GM18861 (cell line): ENCODE measurements at regions not wholly inside any gene's neighbourhood (a gene's known extent, or its start where the extent isn't known, plus 50 kb on each side); places are given as distances from the start of the nearest gene placed in this dataset.

Experiments
- ATAC-seq: cut with Tn5 transposase; IDR thresholded peaks from one replicate; pipeline ENCODE4 v1.9.1; 2021; ENCODE audit not compliant: unreplicated experiment

DNA sequence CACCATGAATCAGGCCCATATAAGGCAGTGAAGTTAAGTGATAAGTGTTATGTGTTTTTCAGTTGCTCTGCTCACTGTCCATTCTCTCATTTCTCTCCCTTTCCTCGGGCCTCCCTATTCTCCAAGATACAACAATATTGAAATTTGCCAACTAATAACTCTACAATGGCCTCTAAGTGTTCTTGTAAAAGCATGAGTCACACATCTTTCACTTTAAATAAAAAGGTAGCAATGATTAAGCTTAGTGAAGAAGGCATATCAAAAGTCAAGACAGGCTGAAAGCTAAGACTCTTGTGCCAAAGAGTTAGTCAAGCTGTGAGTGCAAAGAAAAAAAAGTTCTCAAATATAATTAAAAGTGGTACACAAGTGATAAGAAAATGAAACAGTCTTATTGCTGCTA, 675.4 kb downstream of the OTOL1 start:
- no peak for ATAC-seq

DNA sequence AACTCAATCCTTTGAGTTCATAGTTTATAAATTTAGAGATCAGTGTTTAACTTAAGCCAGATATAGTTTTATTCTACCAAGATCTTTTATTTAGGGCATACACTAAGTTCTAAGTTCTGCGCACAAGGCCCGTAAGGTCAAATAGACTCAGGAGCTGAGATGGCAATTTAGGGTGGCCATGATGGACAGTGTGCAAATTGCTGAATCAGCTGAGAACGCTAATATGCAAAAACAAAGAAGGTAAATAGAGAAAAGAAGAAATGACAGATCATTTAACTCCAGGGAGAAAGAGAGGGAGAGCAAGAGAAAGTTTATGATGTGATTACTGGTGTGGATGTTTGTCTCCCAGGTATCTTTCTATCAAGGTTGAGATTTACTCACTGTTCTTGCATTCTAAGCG, 678.5 kb downstream of the OTOL1 start:
- ATAC-seq = no peak

DNA sequence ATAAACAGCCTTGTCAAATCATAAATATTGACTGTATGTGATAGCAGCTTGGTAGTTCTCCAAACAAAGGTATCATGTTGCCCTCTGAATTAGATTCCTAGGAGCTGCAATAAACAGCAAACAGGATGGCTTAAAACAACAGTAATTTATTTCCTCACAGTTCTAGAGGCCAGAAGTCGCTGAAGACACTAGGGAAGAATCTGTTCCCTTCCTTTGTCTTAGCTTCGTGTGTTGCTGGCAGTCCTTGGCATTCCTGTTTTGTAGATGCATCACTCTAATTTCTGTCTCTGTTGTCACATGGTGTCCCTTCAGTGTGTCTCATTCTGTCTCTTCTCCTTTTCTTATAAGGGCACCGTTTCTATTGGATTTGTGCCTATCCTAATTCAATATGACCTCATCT, 679.3 kb downstream of the OTOL1 start:
- ATAC-seq = no peak

DNA sequence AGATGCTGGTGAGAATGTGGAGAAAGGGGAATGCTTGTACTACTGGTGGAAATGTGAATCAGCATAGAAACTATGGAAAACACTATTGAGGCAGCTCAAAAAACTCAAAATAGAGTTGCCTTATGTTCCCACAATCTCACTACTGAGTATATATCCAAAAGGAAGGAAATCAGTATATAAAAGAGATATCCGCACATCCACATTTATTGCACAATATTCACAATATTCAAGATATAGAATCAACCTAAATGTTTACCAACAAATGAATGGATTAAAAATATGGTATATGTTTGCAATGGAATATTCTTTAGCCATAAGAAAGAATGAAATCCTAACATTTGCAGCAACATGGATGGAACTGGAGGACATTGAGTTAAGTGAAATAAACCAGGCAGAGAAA, 686.8 kb downstream of the OTOL1 start:
- ATAC-seq = no peak

DNA sequence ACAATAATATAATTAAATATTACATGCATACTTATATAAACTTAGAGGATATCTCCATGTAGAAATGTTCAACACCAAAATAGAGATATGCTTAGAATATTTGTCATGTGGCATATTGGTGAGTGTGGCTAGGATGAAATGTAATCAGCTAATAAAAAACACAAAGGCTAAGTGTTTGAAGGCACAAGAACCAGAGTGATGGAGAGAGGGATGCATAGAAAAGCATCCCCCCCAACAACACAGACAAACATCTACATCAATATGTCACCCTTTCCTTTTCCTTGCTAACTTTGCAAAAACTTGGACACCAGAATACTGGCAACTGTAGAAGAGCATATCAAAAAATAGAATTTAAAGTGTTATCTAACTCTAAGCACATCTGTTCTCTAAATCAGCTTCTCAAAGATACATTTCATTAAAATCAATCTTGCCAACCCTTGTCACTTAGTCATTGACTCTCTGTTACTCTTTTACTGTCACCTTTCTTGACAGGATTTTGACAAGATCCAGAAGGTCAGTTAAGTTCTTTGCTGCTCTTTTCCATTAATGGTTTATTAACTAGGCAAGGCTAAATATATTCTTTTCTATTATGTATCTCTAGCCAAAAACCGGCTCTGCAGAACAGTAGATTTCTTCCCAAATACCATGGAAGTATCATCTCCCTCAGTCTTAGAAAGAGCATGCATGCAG, 695.9 kb downstream of the OTOL1 start:
- ATAC-seq = no peak

DNA sequence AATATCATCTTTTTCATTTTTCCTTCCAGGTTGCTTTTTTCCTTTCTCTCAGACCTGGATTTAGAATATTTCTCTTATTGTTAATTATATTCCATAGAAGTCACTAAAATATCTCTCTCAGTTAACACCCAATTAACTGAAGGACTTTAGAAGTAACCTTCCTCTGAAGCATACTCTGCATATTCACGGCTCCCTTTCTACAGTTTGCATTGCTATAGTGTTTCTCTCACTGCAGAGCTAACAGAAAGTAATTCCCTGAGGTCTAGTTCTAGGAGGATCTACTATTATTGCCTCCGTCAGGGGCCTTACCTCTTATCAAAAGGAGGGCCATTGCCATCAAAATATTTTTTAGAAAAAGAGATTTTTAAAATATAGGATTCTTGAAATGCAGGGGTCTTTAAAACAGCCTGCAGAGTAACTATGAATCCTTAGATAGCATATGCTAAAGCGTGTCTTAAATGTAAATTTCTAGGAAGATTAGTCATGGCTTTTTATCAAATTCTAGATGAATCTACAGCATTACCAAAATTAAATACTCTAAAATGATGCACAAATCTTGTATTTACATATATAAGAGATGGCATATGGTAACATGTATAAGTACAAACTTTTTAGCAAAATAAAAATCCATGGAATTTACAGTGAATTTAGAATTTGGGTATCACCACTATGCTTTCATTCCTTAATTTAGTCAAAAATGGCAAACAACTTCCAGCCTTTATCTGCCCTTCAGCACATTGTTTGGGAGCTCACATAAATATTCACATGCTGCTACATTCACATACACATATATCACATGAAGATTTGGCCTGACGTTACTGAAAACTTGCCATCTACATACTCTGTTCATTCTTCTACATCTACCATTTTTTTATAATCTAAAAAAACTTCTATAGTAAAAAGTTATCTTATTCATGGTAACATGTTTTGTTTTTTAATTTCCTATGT, 696.8 kb downstream of the OTOL1 start:
- no peak for ATAC-seq

DNA sequence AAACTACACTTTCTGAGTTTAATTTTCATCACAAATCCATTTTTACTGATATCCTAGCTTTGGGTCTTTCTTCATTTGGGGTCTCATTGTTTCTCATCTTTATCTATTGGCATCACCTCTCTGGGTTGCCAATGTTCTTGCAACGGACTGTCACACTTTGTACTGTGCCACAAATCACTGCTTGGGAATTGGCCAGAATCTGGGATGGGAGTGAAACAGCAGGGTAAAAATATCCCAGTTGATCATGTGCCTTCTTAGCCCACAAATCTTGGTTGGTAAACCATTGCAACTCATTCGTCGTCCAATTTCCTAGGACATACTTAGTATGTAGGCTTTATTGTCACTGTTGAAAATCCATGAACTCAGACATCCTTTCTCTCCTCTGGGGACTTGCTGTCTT, 698.5 kb downstream of the OTOL1 start:
- ATAC-seq = no peak

DNA sequence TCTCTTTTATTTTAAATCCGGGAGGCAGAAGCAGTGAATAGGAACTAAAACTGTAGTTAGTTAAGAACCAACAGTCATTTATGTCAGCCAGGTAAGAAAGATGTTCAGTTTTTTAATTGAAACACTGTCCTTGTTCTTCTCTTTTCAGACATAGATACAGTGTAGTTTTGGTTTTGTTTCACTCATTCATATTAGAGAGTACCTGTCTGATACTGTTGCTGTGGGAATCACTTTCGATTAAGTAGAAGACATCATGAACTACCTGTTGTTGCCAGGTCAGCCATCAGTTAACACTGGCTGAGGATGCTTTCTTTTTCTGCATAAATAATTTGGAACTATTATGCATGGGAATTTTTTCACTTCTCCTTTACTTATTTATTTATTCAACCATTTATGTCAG, 700.4 kb downstream of the OTOL1 start:
- ATAC-seq = no peak

DNA sequence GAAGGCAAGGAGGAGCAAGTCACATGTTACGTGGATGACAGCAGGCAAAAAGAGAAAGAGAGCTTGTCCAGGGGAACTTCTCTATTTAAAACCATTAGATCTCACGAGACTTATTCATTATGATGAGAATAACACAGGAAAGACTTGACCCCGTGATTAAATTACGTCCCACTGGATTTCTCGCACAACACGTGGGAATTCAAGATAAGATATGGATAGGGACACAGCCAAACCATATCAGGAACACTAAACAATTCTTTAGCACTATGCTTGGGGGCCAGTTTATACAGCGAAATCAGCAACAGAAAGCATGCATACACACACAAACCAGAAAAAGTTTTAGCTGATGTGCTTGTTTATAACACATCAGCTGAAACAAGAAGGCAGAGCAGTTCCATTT, 704.2 kb downstream of the OTOL1 start:
- ATAC-seq = no peak

DNA sequence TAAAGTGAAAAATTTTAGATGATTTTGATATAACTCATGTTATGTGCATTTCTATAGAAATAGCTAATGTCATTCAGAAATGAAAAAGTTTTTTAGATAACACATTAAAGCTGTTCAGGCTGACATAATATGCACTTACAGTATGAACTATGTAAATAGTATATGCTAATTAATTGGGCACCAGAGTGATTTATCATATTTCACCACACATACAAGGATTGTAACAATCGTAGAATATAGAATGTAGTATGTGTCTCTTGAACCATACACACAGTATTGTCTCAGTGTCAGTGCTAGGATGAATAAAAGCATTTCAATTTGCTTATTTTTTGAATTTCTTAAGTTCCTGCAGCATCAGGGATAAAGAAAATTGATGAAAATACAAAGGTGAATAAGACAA, 710.0 kb downstream of the OTOL1 start:
- no peak for ATAC-seq

DNA sequence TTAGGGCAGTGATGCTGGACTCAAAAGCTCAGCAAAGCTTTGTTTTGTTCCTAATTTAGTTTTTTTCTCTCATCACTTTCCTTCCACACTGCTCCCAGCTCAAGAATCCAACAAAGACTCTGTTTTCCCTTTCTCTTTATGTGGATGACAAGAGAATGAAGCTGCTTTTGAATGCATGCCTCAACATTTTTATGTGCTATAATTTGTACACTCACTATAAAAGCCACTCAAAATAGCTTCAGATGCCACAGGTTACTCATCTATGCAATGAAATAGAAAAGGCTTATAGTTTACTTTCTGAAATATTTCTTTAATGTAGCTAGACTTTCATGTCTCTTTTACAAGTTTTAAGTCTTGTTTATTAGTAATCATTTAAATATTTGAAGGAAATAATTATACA, 714.9 kb downstream of the OTOL1 start:
- no peak for ATAC-seq

DNA sequence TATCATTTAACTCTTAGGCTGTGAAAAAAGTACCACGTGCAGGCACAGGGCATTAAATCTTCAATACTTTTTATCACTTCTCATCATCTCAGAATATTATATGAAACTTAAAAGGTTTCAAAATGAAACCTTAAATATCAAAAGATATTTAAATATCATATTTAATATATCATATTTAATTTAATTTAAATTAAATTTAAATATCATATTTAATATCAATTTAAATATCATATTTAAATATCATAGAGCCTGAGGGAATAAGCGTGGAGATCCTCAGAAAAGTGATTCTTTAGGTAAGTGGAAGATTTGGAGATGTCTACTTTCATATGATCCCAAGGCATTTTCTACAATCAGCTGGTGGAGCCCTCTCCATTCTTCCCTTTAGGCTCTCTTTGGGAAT, 716.6 kb downstream of the OTOL1 start:
- no peak for ATAC-seq

DNA sequence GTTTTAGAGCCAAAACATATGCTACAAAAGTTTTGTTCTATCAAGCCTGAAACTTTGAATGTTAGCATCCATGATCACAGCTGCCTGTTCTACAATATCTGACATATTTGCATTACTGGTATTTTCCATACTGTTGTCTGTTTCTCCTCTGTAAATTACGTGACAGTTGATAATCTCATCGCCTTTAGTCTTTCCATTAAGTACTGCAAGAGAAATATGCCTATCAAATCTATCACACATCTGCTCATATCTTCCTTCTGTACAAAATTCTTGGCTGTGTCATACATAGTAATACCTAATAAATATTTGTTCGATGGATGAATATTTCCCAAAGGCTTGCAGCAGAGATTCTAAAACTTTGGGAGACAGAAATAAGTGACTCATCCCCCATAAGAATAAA, 717.3 kb downstream of the OTOL1 start:
- ATAC-seq = no peak

DNA sequence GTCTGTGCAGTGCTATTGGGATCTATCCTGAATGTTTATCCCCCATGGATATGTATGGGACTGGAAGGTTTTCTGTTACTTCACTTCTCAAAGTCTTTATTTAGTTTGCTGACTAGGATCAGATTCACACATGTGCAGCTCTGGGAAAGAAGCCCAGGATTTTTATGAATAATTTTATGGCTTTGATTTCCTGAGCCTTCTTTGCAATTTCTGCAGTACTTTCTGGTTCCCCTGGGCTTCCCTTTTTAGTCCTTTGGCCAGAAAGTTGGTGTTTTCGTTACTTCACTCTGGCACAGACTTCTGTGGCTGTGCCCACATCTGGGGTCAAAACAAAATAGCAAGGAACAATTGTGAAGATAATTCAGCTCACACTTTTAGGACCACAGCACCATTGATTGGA, 721.0 kb downstream of the OTOL1 start:
- no peak for ATAC-seq

DNA sequence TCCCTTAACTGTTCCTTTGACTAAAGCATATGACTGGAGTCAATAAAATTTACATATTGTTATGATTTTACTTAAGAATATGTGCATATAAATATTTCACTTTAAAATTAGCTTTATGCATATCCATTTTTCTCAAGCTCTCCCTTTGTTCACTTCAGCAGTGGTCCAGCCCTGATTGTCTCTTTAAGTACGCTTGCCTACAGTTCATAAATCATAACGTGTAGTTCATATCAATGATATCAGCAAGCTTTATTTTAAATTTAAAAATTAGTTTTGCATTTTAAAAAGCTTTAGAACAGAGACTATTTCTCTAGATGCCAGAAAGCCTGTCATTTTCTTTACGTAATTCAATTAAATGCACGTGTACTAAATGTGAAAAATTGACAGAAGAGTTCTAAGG, 721.9 kb downstream of the OTOL1 start:
- ATAC-seq = no peak

DNA sequence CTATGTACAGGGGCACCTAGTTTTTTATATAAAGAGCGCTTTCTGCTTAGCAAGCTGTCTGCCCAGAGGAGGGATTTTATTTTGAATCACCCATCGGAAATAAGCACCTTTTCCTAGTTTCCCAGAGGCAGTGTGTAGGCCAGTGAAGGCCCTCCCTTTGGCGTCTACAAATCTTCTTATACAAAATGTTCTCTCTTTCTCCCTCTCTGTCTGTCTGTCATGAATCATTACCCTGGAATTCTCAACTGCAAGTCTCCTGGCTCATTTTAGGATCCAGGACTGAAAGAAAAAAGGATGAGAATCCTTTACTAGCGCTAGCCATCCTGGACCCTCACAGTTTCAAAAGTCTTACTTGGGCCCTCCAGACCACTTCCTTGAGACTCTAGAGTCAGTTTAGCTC, 728.1 kb downstream of the OTOL1 start:
- ATAC-seq = no peak

DNA sequence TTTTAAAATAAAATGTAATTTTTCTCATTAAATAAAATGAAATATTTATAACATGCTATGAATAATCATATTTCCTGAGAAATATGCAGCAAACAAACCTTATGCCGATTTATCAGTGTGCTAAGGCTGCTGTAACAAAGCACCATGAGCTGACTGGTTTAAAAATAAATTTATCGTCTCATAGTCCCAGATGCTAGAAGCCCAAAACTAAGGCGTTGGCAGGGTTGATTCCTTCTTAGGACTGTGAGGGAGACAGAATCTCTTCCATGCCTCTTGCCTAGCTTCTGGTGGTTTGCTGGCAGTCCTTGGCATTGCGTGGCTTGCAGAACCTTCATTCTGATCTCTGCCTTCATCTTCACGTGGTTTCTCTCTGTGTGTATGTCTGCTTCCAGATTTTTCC, 740.3 kb downstream of the OTOL1 start:
- no peak for ATAC-seq

DNA sequence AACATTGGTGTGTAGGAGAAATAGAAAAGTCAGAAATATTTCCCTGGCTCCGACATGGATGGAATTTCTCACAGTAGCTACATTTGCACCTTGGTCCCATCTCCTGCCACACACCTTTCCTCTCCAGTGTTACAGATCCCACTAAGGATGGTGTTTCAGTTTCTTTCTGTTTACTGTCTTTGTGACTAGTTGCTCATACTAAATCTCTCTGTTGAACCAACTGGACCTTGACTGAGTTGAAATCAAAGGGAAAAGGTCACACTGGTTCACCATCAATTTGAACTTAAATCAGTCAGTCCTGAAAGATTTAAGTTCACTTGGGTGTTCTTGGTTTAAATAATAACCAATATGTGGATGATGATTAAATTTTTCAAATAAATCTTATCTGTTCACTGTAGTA, 754.2 kb downstream of the OTOL1 start:
- ATAC-seq = no peak

DNA sequence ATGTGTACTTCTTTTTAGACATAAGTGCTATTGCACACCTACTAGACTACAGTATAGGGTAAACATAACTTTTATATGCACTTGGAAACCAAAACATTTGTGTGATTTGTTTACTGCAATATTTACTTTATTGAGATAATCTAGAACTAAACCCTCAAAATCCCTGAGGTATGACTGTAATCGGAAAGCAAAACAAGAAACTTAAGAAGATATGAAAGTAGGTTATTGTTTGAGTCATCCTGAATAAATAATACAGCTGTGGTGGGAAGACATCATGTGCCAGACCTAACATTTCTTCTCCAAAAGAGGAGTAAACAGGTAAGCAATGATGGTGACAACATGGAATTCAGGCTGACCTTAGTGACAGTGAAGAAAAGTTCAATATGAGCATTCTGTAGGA, 765.5 kb downstream of the OTOL1 start:
- ATAC-seq = no peak

DNA sequence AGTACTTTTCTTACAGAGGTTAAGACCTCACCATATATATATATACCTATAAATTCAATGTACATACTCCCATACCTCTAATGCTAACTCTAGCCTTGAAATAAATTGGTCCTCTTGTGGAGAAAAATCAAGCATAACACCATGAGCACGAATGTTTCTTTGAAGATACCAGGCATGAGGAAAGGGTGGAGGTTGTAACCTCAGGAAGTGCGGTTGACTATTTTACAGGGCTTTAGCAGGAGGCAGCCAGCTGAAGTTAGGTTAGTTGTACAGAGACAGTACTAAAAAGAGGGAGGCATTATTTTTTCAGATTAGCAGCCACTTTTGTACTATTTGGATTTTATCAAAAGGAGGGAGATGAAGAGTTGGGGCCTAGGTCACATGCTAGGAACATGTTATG, 767.0 kb downstream of the OTOL1 start:
- no peak for ATAC-seq

DNA sequence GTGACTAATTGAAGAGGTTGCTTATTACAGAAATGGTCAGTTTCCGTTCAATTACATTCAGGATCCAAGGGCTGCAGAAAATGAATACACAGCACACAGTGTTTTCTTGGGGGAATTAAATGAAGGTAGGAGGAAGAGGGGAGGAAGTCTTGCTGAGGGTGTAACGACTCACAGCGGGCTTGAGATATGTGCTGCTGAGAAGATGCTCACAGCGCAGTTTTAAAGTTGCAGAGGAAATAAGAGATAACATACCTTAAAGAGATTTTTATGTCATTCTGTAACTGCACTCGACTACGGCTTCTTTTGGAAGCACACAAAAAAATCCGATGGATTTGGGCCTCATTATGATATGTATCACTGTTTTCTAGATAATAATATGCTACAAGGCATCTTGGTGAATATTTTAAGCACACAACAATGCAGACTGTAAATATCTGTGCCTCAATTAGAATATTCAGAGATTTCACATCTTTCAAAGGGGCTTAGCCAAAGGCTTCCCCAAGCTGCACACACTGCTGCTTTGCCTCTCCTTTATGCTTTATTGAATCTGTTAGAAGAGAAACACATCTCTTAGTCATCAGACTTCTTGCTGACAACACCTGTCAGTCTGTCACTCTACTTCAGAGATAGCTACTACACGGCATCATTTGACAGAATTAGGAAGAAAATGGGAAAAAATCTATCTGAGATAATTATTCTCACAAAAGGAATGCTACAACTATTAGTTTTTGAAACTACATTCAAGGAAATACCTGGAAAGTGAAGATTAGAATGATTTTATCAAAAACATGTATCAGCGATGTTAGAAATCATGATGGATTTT, 773.2 kb downstream of the OTOL1 start:
- ATAC-seq = no peak

DNA sequence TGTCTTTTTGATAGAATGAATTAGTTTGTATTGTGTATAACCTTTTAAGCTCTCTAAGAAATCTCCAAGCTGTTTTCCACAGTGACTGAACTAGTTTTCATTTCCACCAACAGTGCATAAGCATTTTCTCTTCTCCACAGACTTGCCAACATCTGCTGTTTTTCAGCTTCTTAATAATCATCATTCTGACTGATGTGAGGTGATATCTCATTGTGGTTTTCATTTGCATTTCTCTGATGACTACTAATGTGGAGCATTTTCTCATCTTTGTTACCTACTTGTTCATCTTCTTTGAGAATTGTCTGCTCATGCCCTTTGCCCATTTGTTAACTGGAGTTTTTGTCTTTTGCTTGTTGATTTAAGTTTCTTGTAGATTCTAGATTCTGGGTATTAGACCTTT, 777.5 kb downstream of the OTOL1 start:
- no peak for ATAC-seq
